SK-N-SH (cell line): ENCODE measurements at regions not wholly inside any gene's neighbourhood (a gene's known extent, or its start where the extent isn't known, plus 50 kb on each side); places are given as distances from the start of the nearest gene placed in this dataset.
A peak's percentile ranks its signal among the peaks of the same experiment; 100 is the strongest.

Source experiments
- CTCF ChIA-PET: fragments of 300-600, 350-600 bp; formaldehyde crosslinking; extraction: SDS; loops from one replicate; lab custom pipeline; 2021; lab: Yijun Ruan, JAX
- POLR2A ChIA-PET: fragments of 350-600 bp; sonication (Branson Sonifier 250); formaldehyde crosslinking; extraction: SDS; loops from one replicate; lab custom pipeline; 2020; ENCODE audit warnings: antibody characterized with exemption, inconsistent platforms; lab: Yijun Ruan, JAX
- DNase-seq: peaks from one replicate; pipeline ENCODE4 v3.0.0; 2012
- H2AFZ ChIP-seq: fragments of 200-600 bp; sonication (generic); 2 replicates; pipeline ENCODE4 v1.8.1; 2016; ENCODE audit warnings: antibody characterized with exemption, mild to moderate bottlenecking, low read depth
- H3F3A ChIP-seq: fragments of 200-600 bp; sonication (generic); replicated peaks from 2 replicates; pipeline ENCODE3; 2016; ENCODE audit warnings: antibody characterized with exemption, mild to moderate bottlenecking; ENCODE audit not compliant: insufficient read depth
- H3K27ac ChIP-seq, 2 experiments: fragments of 200-500 bp in 1 of 2; fragments of 200-600 bp in 1 of 2; sonication (Bioruptor generic) in 1 of 2; sonication (generic), shearing (Covaris generic) in 1 of 2; 2 replicates each; pipeline versions ENCODE4 v1.5.1 to v1.6.1; 2014 to 2016; ENCODE audit warnings: low read depth in 2 of 2, inconsistent platforms in 1 of 2, low read length in 1 of 2, mild to moderate bottlenecking in 1 of 2, mixed read lengths in 1 of 2
- H3K27me3 ChIP-seq: fragments of 200-600 bp; sonication (generic), shearing (Covaris generic); 2 replicates; pipeline ENCODE4 v1.6.1; 2016; ENCODE audit warnings: mixed run types; ENCODE audit not compliant: insufficient read depth
- H3K36me3 ChIP-seq, 2 experiments: fragments of 200-500 bp in 1 of 2; fragments of 200-600 bp in 1 of 2; sonication (Bioruptor generic) in 1 of 2; sonication (generic) in 1 of 2; replicated peaks in 1 of 2; 2 replicates each; pipeline versions ENCODE3 to v1.5.1; 2014 to 2016; ENCODE audit warnings: low read length in 1 of 2, mild to moderate bottlenecking in 1 of 2; ENCODE audit not compliant: insufficient read depth in 2 of 2, control insufficient read depth in 1 of 2
- H3K4me1 ChIP-seq, 2 experiments: fragments of 200-500 bp in 1 of 2; fragments of 200-600 bp in 1 of 2; sonication (Bioruptor generic) in 1 of 2; sonication (generic), shearing (Covaris generic) in 1 of 2; 2 replicates each; pipeline versions ENCODE4 v1.5.1 to v1.6.1; 2014 to 2016; ENCODE audit warnings: low read depth in 1 of 2, low read length in 1 of 2, mixed run types in 1 of 2; ENCODE audit not compliant: insufficient read depth in 2 of 2, control insufficient read depth in 1 of 2
- H3K4me2 ChIP-seq: fragments of 200-600 bp; sonication (generic), shearing (Covaris generic); 2 replicates; pipeline ENCODE4 v1.6.1; 2017; ENCODE audit warnings: mixed run types
- H3K4me3 ChIP-seq, 2 experiments: fragments of 200-500 bp in 1 of 2; fragments of 200-600 bp in 1 of 2; sonication (Bioruptor generic) in 1 of 2; sonication (generic), shearing (Covaris generic) in 1 of 2; 2 replicates each; pipeline versions ENCODE4 v1.5.1 to v1.8.1; 2014 to 2016; ENCODE audit warnings: low read depth in 2 of 2, inconsistent platforms in 1 of 2, low read length in 1 of 2, mild to moderate bottlenecking in 1 of 2, mixed read lengths in 1 of 2, moderate library complexity in 1 of 2
- H3K79me2 ChIP-seq: fragments of 200-600 bp; sonication (generic); 2 replicates; pipeline ENCODE4 v1.8.1; 2017; ENCODE audit warnings: mild to moderate bottlenecking; ENCODE audit not compliant: insufficient read depth
- H3K9ac ChIP-seq: fragments of 200-600 bp; sonication (generic); 2 replicates; pipeline ENCODE4 v1.6.1; 2017; ENCODE audit warnings: mixed run types
- H3K9me2 ChIP-seq: fragments of 200-600 bp; sonication (generic); 2 replicates; pipeline ENCODE4 v1.6.1; 2017; ENCODE audit warnings: mixed run types
- H3K9me3 ChIP-seq: fragments of 200-600 bp; sonication (generic); 2 replicates; pipeline ENCODE4 v1.6.1; 2017; ENCODE audit warnings: mixed run types, mild to moderate bottlenecking, moderate library complexity
- H4K20me1 ChIP-seq: fragments of 200-600 bp; sonication (generic); 2 replicates; pipeline ENCODE4 v1.6.1; 2017; ENCODE audit warnings: mild to moderate bottlenecking, mixed run types; ENCODE audit not compliant: insufficient read depth
- CHD2 ChIP-seq: fragments of 150-350 bp; IDR thresholded peaks from 2 replicates; pipeline ENCODE4 v1.6.1; 2018; ENCODE audit warnings: low read length; ENCODE audit not compliant: partially characterized antibody
- CTCF ChIP-seq: fragments of 200-600 bp; sonication (generic); IDR thresholded peaks from 2 replicates; pipeline ENCODE4 v1.6.1; 2017; ENCODE audit warnings: antibody characterized with exemption, mild to moderate bottlenecking, moderate library complexity
- ELF1 ChIP-seq: IDR thresholded peaks from 2 replicates; pipeline ENCODE4 v1.4.0; 2012
- EP300 ChIP-seq, 2 experiments: IDR thresholded peaks; 2 replicates each; pipeline versions ENCODE4 v1.4.0 to v1.6.1; 2012; ENCODE audit warnings: borderline replicate concordance in 1 of 2, low read depth in 1 of 2, low read length in 1 of 2
- FOXM1 ChIP-seq: IDR thresholded peaks from 2 replicates; pipeline ENCODE4 v1.4.0; 2012; ENCODE audit warnings: low read depth, mild to moderate bottlenecking
- NFIC ChIP-seq: IDR thresholded peaks from 2 replicates; pipeline ENCODE4 v1.4.0; 2012; ENCODE audit warnings: borderline replicate concordance
- RAD21 ChIP-seq: IDR thresholded peaks from 2 replicates; pipeline ENCODE4 v1.6.1; 2012; ENCODE audit warnings: mild to moderate bottlenecking, low read length
- SMC3 ChIP-seq: IDR thresholded peaks from 2 replicates; pipeline ENCODE4 v1.6.1; 2012; ENCODE audit warnings: low read depth, low read length, improper control_type of control experiment
- TEAD4 ChIP-seq: IDR thresholded peaks from 2 replicates; pipeline ENCODE4 v1.4.0; 2012; ENCODE audit warnings: mild to moderate bottlenecking, borderline replicate concordance; ENCODE audit not compliant: insufficient read depth
- ZBTB33 ChIP-seq: IDR thresholded peaks from 2 replicates; pipeline ENCODE4 v1.4.0; 2012; ENCODE audit warnings: low read depth, borderline replicate concordance
- WGBS: methylation state at CpG from one replicate; pipeline ENCODE4 v1.1.6; 2017; ENCODE audit warnings: low lambda C conversion rate; 5-methylcytosine and 5-hydroxymethylcytosine counted together
- TF ChIP-seq, protein P1 (sequence below): fragments of 150-350 bp; IDR thresholded peaks from 2 replicates; pipeline ENCODE4 v1.6.1; 2017; ENCODE audit warnings: antibody characterized with exemption, low read length, low read depth, borderline replicate concordance
- TF ChIP-seq, protein P2 (sequence below): IDR thresholded peaks from 2 replicates; pipeline ENCODE4 v1.4.0; 2012; ENCODE audit warnings: low read depth, borderline replicate concordance
- TF ChIP-seq, protein P3 (sequence below): fragments of 150-350 bp; IDR thresholded peaks from 2 replicates; pipeline ENCODE4 v1.6.1; 2016; ENCODE audit warnings: mild to moderate bottlenecking, low read depth, low read length

DNA sequence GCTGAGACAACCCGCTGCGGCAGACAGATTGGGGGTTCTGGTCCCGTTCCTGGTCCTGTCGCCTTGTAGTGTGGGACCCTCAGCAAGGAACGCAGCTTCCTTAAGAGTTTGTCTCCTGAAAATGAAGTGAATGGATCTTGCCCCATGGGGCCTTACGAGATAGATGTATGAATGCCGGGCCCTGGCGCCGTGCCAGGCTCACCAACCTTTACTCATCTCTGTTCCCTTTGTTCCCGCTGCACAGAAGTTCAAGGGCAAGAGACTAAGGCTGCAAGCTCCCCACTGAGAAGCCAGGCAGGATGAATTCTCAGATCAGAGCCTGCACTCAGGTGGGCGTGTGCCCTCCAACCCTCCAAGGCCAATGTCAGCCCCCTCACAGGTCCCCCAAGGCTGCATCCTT, 162.7 kb upstream of the IQSEC1 start (continued):
- TF ChIP-seq ZBTB33 (no peak), RAD21 (no peak)

GRCh38 chr3:13235079-13235478, 161.8 kb upstream of the IQSEC1 start:
- WGBS: 45% methylated on average over 5 of the region's 5 CpGs

More at GRCh38 chr3:13235079-13235478, 161.8 kb upstream of the IQSEC1 start:
- H3K27me3 ChIP-seq: no peaks in the 10 kb centered on the region; the same call in 1 of the 2 replicates
- no peaks in the 10 kb centered on the region for H3K9me2 ChIP-seq
- peak; percentile 26 for DNase-seq
- H3K4me1 ChIP-seq: no peaks in the 10 kb centered on the region
- H3K4me2 ChIP-seq: no peak overlapping the region
- no peak overlapping the region for H3K27ac ChIP-seq
- no peak overlapping the region for H3K4me3 ChIP-seq
- no peaks in the 10 kb centered on the region for H4K20me1 ChIP-seq
- TF ChIP-seq CHD2 (no peak), RAD21 (no peak), CTCF (no peak), ELF1 (no peak), EP300 (IDR thresholded peaks at IDR 0.05; ENCODE audit: borderline replicate concordance in 1 of 2, low read depth in 1 of 2, low read length in 1 of 2) (no peak), NFIC (no peak), SMC3 (no peak), FOXM1 (no peak), TEAD4 (no peak)
- TF ChIP-seq, protein P1, sequence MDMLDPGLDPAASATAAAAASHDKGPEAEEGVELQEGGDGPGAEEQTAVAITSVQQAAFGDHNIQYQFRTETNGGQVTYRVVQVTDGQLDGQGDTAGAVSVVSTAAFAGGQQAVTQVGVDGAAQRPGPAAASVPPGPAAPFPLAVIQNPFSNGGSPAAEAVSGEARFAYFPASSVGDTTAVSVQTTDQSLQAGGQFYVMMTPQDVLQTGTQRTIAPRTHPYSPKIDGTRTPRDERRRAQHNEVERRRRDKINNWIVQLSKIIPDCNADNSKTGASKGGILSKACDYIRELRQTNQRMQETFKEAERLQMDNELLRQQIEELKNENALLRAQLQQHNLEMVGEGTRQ: no peak
- TF ChIP-seq, protein P2, sequence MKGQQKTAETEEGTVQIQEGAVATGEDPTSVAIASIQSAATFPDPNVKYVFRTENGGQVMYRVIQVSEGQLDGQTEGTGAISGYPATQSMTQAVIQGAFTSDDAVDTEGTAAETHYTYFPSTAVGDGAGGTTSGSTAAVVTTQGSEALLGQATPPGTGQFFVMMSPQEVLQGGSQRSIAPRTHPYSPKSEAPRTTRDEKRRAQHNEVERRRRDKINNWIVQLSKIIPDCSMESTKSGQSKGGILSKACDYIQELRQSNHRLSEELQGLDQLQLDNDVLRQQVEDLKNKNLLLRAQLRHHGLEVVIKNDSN: no peak
- TF ChIP-seq, protein P3, sequence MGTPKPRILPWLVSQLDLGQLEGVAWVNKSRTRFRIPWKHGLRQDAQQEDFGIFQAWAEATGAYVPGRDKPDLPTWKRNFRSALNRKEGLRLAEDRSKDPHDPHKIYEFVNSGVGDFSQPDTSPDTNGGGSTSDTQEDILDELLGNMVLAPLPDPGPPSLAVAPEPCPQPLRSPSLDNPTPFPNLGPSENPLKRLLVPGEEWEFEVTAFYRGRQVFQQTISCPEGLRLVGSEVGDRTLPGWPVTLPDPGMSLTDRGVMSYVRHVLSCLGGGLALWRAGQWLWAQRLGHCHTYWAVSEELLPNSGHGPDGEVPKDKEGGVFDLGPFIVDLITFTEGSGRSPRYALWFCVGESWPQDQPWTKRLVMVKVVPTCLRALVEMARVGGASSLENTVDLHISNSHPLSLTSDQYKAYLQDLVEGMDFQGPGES: no peak
- TF ChIP-seq, all 33 proteins: peak for 0
- Histone ChIP-seq H3K79me2 (no peaks in the 10 kb centered on the region), H2AFZ (no peak overlapping the region), H3K36me3 (no peaks in the 10 kb centered on the region), H3K9ac (no peak overlapping the region), H3F3A (no peaks in the 10 kb centered on the region), H3K9me3 (no peaks in the 10 kb centered on the region)
- POLR2A ChIA-PET: no interaction called here
- CTCF ChIA-PET: no interaction called here
